DMS79 (cell line): ENCODE measurements at regions not wholly inside any gene's neighbourhood (a gene's known extent, or its start where the extent isn't known, plus 50 kb on each side); places are given as distances from the start of the nearest gene placed in this dataset.
"Not testable (repeated sequence)": the region's sequence is repeated elsewhere in the genome, so short reads cannot be mapped to it uniquely, and the experiment has no call there.

Experiments
- DNase-seq: peaks from one replicate; lab custom pipeline; 2025; lab: John Stamatoyannopoulos, UW

DNA sequence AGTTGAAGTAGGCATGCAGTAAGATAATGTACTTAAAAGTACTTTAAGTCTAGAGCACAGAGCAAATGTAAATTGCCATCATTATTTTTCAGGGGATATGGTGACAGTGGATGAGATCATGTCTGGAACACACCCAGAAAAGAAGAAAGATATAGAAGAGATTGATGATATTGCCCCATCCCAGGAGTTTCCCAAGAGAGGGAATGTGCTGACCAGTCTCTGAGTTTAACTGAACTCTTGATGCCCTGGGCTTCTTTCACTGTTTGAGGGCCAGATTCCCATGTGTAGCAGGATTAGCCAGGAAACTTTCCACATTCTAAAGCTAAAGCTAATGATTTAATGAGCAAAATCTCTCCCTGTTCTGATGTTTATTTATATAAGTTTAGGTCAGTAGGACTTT is 366.8 kb upstream of the UMPS start:
- DNase-seq = no peak

DNA sequence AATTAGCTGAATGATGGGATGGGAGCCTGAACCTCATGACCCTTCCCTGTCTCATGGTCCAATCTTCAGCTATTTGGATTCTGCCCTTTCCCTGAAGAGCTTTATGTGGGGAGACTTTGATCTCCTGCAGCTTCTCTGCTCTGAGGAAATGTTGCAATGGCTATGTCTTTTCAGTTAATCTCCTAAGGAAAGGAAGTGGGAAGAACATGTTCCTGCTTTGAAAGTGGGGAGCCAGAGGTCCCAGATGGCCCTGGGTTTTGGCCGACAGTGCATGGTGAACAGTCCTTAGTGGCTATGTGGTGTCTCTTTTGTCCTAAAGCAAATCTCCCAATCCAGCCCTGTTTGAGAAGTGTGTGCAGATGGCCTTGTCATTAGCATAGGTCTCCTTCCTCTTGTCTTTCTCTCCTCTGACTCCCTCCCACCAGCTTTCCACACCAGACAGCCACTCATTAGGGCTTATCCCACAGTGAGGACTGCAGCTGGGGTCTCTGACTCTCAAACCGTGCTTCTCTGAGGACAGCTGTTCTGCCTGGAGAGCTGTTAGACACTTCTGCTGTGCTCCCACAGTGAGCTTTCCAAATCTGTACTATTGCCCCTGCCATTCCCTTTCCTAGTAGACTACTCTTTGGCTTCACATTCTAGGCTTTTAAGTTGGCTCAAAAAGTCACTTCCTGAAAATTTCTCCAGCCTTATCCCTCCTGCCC is 365.8 kb upstream of the UMPS start:
- DNase-seq = no peak

DNA sequence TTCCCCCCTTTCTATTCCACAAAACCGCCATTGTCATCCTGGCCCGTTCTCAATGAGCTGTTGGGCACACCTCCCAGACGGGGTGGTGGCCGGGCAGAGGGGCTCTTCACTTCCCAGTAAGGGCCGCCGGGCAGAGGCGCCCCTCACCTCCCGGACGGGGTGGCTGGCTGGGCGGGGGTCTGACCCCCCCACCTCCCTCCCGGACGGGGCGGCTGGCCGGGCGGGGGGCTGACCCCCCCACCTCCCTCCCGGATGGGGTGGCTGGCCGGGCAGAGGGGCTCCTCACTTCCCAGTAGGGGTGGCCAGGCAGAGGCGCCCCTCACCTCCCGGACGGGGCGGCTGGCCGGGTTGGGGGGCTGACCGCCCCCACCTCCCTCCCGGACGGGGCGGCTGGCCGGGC is 363.6 kb upstream of the UMPS start:
- not testable (repeated sequence) for DNase-seq

- no peak for DNase-seq
These were observed 357.5 kb upstream of the UMPS start for GRCh38 chr3:124372775-124373174.

- no peak for DNase-seq
These were observed 356.7 kb upstream of the UMPS start for GRCh38 chr3:124373524-124373923.

- no peak for DNase-seq
These were observed 355.7 kb upstream of the UMPS start for GRCh38 chr3:124374583-124374982.

GRCh38 chr3:124381575-124382333 is 348.5 kb upstream of the UMPS start:
- no peak for DNase-seq

DNA sequence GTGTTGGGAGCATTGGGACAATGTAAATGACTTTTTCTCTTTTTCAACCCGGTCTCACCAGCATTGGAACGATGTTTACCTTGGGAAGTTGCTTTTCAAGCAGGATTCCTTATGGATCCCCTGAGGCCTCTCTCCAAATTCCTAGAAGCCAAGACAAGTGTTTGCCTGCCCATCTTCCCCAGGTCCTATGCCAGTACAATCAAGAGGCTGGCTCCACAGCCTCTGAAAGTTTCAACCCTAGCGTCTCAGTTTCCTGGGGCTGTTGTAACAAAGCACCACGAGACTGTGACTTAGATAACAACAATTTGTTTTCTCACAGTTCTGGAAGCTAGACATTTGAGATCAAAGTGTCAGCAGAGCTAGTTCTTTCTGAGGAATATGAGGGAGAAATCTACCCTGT is 347.2 kb upstream of the UMPS start:
- DNase-seq = no peak

DNA sequence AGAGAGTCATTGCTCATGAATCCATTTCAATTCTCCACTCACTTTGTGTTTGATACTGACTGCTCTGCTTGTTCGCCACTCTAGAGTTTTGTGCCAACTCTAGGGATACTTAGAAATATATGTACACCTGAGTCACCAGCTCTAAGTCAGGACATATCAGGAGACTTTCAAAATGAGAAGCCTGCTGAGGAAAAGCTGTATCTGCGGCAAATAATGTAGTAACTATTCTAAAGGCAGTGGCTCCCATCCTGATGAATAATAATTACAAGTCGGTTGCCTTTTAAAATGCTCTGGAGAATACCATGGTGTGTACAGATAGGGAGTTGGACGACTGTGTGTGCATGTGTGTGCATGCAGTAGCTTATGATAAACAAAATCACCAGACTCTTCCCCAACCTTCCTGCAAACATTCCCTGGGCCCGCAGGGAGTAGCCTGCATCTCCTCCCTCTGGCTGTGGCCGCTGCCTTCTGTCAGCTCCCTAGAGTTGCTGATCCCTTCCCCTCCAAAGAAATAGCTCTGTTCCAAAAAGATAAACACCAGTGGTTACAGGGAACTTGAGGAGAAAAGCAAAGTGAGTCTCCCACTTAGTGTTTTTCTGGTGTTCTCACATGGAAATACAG is 346.3 kb upstream of the UMPS start:
- no peak for DNase-seq

DNA sequence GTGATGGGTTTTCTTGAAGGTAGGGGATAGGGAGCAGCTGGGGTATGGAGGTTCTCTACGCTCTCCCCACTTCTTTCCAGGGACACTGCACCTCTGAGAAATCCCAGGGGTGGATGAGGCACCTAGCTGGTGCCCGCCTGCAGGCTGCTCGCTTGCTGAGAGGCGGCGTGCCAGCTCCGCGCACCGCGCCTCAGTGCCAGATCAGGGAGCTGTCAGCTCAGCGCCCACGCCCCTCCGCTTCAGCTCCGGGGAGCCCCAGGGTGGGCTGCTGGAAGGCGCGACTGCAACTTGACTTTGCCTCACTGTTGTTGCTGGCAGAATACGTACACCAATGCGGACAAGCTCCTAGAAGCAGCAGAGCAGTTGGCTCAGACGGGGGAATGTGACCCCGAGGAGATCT is 345.7 kb upstream of the UMPS start:
- no peak for DNase-seq

- no peak for DNase-seq
These were observed 344.3 kb upstream of the UMPS start for GRCh38 chr3:124385996-124386395.

DNA sequence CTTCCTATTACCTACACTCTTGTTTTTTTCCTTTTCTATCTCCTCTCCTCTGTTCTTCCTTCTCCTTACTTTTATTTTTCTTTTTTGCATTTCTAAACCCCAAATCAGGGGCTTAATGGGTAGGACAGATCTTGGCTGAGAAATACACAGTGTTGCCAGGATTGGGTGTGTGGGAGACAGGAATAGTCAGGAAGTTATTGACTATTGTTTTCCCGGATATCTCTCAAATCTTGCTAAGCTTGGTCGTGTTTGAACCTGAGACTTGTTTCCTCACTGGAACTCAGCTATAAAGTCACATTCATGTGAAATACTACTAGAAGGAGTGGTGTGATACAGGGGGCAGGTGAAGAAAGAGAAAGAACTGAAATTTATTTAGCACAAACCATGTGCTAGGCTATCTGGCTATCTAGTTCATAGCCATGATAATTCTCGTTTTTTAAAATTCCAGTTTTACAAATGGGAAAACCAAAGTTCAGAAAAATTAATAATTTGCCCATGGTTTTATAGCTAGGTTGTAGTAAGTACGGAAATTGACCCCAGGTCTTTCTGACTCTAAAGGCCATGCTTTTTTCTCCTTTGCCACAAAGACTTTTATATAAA is 343.2 kb upstream of the UMPS start:
- no peak for DNase-seq

GRCh38 chr3:124391774-124392173 is 338.5 kb upstream of the UMPS start:
- no peak for DNase-seq

DNA sequence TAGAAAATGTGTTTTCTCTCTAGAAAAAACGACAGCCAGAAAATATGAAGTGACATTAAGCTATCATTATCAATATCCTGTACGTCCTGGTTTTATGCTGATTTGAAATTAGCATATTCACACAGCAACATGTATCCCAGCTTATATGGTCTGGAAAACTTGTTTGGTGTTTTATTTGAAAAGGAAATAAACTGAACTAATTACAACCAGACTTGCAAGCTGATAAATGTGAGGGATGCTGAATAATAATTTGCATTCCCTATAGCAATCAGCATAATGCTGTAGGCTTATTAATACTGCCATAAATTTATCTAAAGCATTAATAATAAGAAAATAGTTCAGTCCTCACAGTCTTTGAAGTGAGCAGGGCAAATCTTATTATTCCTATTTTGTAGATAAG is 336.9 kb upstream of the UMPS start:
- DNase-seq = no peak

DNA sequence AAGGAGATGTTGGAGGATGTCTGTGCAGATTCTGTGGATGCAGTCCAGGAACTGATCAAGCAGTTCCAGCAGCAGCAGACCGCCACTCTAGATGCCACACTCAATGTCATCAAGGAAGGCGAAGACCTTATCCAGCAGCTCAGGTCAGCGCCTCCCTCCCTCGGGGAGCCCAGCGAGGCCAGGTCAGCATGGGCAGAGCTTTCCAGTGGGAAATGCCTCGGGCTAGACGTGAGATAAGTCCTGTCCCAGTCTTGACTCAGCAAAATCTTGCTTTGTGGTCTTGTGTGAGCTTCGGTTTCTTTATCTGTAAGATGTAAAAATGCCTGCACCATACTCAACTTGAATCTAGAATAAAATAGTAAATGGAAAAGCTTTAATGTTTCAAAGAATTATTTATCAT is 335.1 kb upstream of the UMPS start:
- no peak for DNase-seq

DNA sequence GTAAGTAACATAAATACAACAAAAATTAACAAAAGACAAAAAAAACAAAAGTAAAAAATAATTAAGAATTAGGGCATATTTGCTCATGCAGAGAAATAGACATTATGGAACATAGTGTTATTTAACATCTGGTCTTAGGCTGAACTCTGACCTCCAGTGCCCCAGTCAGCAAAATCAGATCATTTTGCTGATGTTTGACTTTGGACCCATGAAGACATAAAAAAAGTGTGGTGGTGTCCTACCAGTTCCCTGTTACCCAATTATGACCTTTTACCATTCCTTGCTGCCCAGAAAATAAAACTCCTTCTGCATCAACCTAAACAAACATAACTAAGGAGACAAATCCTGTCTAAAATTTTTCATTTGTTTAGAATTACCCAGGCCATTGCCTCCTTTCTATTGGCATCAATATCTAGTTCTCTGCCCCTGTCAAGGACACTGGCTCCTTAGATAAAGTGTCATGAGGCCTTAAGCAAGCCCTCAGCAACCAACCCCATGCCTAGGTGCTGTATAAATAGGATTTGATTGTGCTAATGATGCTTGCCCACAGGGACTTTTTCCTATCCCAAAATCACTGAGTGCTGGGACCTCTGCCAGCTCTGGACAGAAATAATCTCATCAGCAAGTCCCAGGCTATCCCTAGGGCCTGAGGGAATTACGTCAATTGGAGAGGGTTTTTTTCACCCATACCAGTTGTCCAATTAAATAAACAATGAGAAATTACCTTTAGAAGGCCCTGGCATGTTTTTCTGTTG is 334.5 kb upstream of the UMPS start:
- DNase-seq = no peak

DNA sequence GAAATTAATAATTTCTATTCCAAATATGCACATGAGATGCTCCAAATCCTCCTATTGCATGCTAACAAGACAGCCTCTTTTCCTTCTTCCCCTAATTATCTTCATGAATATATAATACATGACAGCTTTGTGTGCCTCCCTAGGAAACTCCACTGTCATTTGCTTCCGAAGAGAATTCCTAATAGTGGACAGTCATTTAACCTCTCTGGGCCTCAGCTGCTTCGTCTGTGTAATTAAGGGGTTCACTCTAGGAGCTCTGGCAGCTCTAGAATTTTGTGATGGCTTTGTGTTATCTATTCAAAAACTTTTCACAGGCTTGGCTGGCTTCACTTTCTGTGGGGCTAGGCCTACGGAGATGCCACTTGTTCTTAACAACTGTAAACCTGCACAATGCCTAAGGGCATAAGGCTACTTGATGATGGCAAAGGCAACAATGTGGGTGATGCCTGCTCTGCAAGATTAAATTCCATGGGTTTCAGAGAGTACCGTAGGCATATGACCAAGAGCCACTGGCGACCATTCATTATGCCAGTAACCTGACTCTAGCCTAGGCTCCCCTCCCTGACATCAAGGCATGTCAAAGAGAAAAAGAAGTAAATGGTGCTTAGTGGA is 333.8 kb upstream of the UMPS start:
- DNase-seq = no peak

GRCh38 chr3:124397088-124397487 is 333.2 kb upstream of the UMPS start:
- no peak for DNase-seq

DNA sequence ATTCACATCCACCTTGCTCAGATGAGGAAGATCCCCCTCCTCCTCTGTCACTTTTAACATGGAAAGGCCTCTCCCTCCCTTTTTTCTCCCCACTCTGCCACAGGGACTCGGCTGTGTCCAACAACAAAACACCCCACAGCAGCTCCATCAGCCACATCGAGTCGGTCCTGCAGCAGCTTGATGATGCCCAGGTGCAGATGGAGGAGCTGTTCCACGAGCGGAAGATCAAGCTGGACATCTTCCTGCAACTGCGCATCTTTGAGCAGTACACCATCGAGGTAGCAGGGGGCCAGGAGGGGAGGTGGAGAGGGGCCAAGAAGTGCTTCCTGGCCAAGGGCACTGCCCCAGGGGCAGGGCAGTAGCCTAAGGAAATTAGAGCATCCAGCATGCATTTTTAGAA is 331.7 kb upstream of the UMPS start:
- DNase-seq = no peak

DNA sequence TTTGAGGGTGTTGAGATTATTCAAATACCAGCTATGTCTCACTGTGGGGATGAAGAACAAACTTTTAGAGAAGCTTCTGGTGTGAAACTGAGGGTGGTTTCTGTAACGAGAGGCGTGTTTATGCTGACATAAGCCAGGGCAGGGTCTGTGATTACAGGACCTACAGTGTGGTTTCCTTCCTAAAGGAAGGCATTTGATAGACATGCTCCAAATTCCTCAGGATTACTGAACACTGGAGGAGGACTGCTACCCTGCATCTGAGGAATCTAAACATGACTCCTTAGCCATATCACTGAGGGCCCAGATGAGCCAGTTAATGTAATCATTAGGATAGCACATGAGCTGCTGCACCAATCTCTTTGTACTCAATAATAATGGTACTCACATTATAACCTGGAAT is 328.4 kb upstream of the UMPS start:
- no peak for DNase-seq

DNA sequence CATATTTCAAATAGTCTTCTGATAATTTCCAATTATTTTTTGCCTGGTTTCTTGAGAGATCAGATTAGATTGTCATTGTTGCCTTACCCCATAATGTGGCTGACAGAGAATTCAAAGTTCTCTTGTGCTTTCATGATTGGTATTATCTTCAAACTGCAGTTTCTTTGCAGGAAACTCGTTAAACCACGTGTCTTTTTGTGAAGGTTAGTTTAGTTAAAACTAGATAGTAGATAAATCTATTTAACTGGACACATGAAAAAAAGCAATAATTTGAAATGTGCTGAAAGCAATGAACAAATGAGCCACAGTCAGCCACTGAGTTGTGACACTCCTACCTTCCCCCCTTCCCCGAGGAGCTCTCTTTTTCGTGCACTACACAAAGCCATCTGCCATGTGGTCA is 327.5 kb upstream of the UMPS start:
- no peak for DNase-seq

DNA sequence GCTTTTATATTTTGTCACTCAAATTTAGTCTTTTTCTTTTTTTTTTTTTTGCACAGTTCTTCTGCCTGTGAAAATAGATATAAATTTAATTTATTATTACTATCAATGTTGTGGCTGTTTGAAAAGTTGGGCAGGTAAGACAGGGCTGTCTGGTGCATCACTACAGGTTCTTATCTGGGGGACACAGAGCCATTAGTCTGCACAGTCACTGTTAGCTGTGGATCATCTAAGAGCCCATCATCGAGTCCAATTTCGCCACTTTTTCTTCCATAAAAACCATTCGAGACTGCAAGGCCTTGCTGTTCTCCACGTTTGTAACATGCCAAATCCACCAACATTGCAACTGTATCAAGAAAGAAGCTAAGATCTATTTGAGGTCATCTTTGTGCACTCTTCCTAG is 325.6 kb upstream of the UMPS start:
- DNase-seq = no peak
